ENCODE measurements at regions not wholly inside any gene's neighbourhood (a gene's known extent, or its start where the extent isn't known, plus 50 kb on each side); places are given as distances from the start of the nearest gene placed in this dataset.
"Not testable (repeated sequence)": the region's sequence is repeated elsewhere in the genome, so short reads cannot be mapped to it uniquely, and the experiment has no call there.

DNA sequence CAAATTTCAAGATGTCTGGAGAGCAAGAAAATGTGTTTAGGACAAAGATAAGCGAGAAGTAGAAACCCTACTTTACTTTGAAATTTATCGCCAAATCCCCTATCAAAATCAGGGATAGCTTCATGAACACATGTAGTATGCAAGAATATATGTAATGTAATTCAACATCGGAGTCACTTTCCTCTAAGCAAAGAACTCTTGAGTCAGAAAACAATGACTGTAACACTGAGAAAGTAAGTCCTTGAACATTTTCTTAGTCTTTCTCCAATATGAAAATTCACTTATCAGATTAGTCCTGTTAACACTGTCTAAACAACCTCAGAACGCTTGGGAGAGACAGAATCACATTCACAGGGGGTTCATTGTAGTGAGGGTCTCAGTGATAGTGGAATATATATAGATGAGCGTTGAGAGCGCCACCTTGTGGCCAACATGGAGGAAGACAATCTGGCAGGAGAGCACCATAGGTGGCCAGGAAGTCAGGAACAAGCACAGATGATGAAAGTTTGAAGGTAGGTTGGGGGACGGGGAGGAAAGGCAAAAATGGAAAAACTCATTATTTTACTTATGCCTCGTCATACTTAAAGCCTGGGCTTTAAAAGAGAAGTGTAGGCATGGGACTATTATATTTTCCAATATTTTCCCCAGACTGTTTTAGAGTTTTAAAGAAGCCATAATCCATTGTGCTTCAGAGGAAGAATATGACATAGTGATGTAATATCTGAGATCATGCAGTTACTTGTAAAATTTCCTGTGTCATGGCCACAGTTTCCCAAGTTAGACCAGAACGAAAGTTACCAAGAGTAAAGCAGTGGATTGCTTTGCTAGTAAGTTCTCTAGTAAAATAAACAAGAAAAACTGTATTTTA lies 115.5 kb upstream of the GNAI1 start:
- FAIRE-seq = no peak

GRCh38 chr7:80017101-80017698 lies 117.4 kb upstream of the GNAI1 start:
- no peak for FAIRE-seq

DNA sequence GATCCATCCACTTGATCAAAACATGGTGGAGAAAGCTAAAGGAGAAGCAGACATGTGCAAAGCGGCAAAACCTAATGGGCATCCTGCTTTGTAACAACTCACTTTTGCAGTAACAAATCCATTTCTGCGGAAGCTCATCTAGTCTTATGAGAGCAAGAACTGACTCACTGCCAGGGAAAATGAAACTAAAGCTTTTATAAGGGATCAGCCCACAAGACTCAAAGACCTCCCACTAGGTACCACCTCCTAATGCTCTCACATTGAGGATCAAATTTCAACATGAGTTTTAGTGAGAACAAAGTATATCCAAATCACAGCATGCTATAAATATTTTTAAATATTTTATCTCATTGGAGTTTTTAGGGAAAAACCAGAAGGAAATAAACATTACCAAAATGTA lies 120.1 kb upstream of the GNAI1 start:
- no peak for FAIRE-seq

GRCh38 chr7:80008039-80008438 lies 126.6 kb upstream of the GNAI1 start:
- no peak for FAIRE-seq

GRCh38 chr7:80002865-80003264 lies 131.8 kb upstream of the GNAI1 start:
- no peak for FAIRE-seq

DNA sequence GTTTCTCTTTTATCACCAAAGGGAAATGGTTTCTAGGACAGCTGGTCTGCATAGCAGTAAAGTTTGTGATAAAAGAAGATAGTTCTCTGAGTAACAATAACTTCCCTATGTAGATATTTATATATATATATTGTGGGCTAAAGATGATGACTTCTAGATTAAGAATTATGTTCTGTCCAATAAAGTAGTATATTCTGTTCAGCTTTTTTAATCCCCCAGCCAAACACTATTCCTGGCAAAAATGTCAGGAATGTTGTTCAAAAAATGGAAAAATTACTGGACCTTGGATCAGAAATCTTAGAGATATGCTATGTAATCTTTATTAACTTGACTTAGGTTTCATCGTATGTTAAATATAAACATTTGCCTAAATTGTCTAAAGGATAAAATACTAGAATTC lies 136.3 kb upstream of the GNAI1 start:
- no peak for FAIRE-seq

DNA sequence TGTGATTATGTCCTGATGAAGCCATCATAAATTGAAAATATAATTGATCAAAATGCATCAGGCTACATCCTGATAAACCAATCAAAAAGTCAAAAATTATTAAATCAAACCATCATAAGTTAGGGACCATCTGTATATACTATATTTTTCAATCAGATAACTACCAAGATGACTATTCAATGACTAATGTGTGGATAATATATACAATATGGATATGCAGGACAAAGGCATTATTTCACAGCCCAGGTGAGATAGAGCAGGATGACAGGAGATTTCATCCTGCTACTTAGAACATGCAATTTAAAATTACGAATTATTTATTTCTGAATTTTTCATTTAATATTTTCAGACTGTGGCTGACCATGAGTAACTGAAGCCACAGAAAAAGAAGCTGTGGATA lies 137.3 kb upstream of the GNAI1 start:
- FAIRE-seq = no peak

GRCh38 chr7:79995741-79996140 lies 138.9 kb upstream of the GNAI1 start:
- not testable (repeated sequence) for FAIRE-seq

- no peak for FAIRE-seq
These were observed 146.0 kb upstream of the GNAI1 start for GRCh38 chr7:79988653-79989052.

DNA sequence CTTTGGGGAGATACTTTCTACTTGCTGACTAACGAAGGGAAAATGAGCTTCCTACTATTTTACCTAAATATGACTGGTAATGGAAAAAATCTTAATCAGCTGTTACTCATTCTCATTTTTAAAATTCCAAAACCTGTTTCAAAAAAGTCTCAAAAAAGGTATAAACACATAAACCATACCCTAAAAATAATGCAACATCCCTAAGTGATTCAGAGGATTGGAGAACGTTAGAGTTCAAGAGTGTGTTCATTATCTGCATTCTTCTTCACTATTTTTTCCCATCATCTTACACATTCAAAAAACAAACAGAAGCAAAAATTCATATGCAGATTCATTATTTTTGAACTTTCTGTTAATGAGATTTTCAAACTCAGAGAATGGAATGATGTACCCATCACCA lies 150.4 kb upstream of the GNAI1 start:
- FAIRE-seq = no peak

- no peak for FAIRE-seq
These were observed 152.4 kb upstream of the GNAI1 start for GRCh38 chr7:79982141-79982770.

- no peak for FAIRE-seq
These were observed 154.3 kb upstream of the GNAI1 start for GRCh38 chr7:79980376-79980775.

DNA sequence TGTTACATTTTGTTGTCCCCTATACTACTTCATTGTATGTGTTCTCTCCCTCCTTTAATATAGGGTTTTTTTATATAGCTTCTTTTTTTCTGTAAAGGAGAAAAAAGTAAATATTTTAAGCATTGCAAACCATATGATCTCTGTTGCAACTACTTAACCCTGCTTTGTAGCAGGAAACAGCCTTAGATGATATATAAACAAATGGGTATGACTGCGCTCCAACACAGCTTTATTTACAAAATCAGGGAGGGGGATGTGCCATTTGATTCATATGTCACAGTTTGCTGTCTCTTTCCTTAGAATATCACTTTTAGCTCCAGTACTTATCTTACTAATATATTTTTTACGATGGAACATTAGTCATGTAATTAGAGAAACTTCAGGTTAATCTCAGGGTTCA lies 155.2 kb upstream of the GNAI1 start:
- no peak for FAIRE-seq

DNA sequence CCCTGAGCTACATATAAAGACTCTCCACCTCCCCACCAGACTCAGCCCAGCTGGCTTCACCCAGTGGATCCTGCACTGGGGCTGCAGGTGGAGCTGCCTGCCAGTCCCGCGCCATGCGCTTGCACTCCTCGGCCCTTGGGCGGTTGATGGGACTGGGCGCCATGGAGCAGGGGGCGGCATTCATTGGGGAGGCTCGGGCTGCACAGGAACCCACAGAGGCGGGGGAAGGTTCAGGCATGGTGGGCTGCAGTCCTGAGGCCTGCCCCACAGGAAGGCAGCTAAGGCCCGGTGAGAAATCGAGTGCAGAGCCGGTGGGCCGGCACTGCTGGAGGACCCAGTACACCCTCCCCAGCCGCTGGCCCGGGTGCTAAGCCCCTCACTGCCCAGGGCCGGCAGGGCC lies 157.2 kb upstream of the GNAI1 start:
- no peak for FAIRE-seq

GRCh38 chr7:79976711-79977020 lies 158.0 kb upstream of the GNAI1 start:
- not testable (repeated sequence) for FAIRE-seq

- FAIRE-seq = not testable (repeated sequence)
These were observed 158.5 kb upstream of the GNAI1 start for GRCh38 chr7:79975986-79976710.

GRCh38 chr7:79973455-79973854 lies 161.2 kb upstream of the GNAI1 start:
- no peak for FAIRE-seq

DNA sequence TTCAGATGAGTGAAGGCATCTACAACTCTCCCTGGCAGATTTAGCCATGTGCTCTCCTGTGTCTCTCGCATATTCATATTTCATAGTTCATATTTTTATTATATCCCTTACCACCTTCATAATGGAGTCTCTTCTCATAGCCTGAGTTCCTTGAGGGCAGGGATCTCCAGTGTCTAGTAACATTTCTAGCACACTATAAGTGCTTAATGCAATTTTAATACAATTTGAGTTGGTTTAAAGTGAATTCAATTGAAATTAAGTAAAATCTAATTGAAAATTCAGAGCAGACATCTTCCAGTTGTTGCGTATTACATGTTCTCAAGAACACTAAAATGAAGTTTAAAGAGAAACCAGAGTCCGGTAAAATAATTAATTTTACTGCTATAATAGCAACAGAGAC lies 163.6 kb upstream of the GNAI1 start:
- FAIRE-seq = no peak

DNA sequence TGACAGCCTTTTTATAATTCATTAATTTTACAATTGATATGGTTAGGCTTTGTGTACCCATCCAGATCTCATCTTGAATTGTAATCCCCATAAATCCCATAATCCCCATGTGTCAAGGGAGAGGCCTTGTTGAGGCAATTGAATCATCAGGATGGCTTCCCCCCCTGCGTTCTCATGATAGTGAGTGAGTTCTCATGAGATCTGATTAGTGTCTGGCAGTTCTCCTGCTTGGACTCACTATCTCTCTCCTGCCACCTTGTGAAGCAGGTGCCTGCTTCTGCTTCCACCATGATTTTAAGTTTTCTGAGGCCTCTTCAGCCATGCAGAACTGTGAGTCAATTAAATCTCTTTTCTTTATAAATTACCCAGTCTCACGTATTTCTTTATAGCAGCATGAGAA lies 165.7 kb upstream of the GNAI1 start:
- no peak for FAIRE-seq

DNA sequence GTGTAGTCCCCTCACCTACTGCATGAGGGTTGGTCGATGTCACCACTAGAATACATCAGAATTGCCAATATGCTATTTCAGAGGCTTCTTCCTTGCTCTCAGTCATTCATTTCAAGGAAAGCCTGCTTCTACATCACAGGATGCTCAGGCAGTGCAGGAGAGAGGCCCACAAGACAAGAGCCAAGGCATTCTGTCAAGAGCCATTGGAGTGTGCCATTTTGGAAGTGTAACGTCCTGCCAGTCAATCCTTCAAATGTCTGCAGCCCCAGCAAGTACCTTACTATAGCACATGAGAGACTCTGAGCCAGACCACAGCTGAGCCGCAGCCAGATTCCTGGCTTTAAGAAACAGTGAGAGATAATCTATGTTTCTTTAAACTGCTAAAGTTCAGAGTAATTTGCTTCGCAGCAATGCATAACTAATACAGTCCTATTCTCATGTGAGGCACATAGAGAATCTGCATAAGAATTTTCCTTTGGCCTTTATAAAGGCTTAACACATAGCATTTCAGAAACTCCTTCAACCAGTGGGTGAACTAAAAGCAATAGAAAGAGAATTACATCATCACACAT lies 166.5 kb upstream of the GNAI1 start:
- no peak for FAIRE-seq

GRCh38 chr7:79965946-79966345 lies 168.7 kb upstream of the GNAI1 start:
- FAIRE-seq = no peak

DNA sequence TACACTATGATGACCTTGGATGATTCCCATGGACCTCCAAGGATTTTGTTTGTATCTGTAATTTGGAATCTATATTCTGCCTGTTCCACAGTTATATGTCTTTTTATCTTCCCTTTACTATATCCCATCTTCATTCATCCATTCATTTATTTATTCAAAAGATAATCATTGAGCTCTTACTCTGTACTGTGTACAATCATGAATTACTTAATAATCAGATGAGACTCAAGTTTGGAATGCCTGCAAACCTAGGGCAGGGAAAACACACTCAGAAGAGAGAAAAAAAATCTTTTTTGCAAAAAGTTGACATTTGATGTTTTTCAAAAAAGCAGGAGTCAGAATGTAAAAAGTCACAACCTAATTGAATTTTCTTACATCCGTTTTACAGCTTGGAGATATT lies 170.2 kb upstream of the GNAI1 start:
- FAIRE-seq = no peak

- no peak for FAIRE-seq
These were observed 181.5 kb upstream of the GNAI1 start for GRCh38 chr7:79953130-79953529.
